Body of pancreas (tissue), 4 donors: ENCODE measurements at regions not wholly inside any gene's neighbourhood (a gene's known extent, or its start where the extent isn't known, plus 50 kb on each side); places are given as distances from the start of the nearest gene placed in this dataset.
A peak's percentile ranks its signal among the peaks of the same experiment; 100 is the strongest.

Source experiments
- ATAC-seq: fragments of 150-250 bp; one replicate; pipeline ENCODE4 v1.9.1; 2016
- DNase-seq, 4 donors: peaks; one replicate each; pipeline ENCODE4 v3.0.0-alpha.2; 2019
- H3K27ac ChIP-seq, 4 donors: fragments of 200-600 bp; sonication (generic); 1 replicate in 3 of 4; 2 replicates in 1 of 4; pipeline versions ENCODE4 v1.5.1 to v1.6.1; 2016 to 2019; ENCODE audit warnings: mild to moderate bottlenecking in 1 of 4, mixed read lengths in 1 of 4, moderate library complexity in 1 of 4
- H3K27me3 ChIP-seq, 2 donors: fragments of 200-600 bp; sonication (generic); one replicate each; pipeline ENCODE4 v1.6.0; 2016; ENCODE audit warnings: mild to moderate bottlenecking in 1 of 2
- H3K36me3 ChIP-seq, 2 donors: fragments of 200-600 bp; sonication (generic); replicated peaks in 1 of 2; 2 replicates each; pipeline ENCODE4 v1.5.1; 2016; ENCODE audit warnings: low read depth in 2 of 2; ENCODE audit not compliant: insufficient read depth in 1 of 2
- H3K4me1 ChIP-seq: fragments of 200-600 bp; sonication (generic); one replicate; pipeline ENCODE4 v1.6.0; 2016
- H3K4me3 ChIP-seq, 2 donors: fragments of 200-600 bp; sonication (generic); 1 replicate in 1 of 2; 2 replicates in 1 of 2; pipeline ENCODE4 v1.5.1; 2016 to 2019
- H3K9me3 ChIP-seq, 3 donors: fragments of 200-600 bp; sonication (generic); 1 replicate in 2 of 3; 2 replicates in 1 of 3; pipeline ENCODE4 v1.5.1; 2016
- POLR2A ChIP-seq, 3 donors: fragments of 450-650 bp; IDR thresholded peaks; one replicate each; pipeline ENCODE4 v1.6.1; 2016; ENCODE audit warnings: antibody characterized with exemption in 3 of 3, mild to moderate bottlenecking in 2 of 3
- WGBS, 2 donors: methylation state at CpG; one replicate each; pipeline ENCODE4 v1.1.5; 2017; 5-methylcytosine and 5-hydroxymethylcytosine counted together
- intact Hi-C: fragments of 100-400 bp; cut with DNase I; formaldehyde crosslinking; loops from one replicate; pipeline ENCODE4 v1.15.1; 2023
- TF ChIP-seq, protein P1 (sequence below), 7 experiments: fragments of 450-650 bp in 4 of 7; fragments of 200-600 bp in 3 of 7; sonication (generic) in 3 of 7; IDR thresholded peaks; one replicate each; pipeline ENCODE4 v1.5.1; 2016 to 2019; ENCODE audit warnings: antibody characterized with exemption in 7 of 7

DNA sequence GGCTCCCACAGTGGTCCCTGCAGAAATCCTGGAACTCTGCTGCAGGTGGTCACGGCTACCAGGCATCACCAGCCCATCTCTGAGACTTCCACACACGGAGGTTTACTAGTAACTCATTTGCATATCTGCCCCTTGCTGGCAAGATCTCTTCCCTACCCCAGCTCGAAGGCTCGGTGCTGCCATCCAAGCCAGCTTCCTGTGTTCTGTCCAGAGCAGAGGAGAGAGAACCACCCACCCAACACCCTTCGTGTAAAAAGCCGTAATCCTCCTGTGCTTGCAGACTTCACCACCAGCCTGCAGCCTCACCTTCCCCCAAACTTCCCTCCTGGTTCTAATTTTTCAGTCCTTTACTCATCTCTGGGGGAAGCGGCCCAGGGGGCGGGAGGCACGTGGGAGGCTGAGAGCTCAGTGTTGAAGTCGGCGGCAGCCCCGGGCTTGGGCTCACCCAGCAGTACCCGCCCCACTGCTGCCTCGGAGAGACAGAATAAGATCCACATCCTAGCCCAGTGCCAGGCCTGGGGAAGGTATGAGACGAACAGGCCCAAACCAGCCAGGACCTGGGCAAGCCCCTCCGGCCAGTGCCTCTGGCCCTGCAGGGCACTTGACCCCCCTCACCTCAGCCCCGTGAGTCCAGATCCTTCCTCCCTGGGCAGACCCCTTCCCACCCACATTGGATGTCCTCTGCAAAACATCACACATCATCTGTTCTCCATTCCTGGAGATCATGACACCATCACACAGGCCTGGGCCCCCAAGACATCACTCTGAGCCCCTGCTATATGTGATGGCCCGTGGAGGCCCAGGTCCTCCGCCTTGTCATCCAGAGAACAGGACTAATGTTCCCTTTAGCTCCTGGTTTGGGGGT is 145.8 kb upstream of the ID2 start:
- Histone ChIP-seq H3K9me3 (peaks cover 0 to 7% (median 0%) of the 10 kb centered on the region in 3 donors), H3K4me3 (no peak overlapping the region), H3K27ac (peak overlapping the region in 2 of 4 donors; percentile 66 to 68), H3K4me1 (peaks cover 35% of the 10 kb centered on the region), H3K36me3 (no peaks in the 10 kb centered on the region), H3K27me3 (no peaks in the 10 kb centered on the region)
- 68 to 75% methylated on average over 13 to 19 of the region's 19 CpGs for WGBS, 2 donors
- DNase-seq (peak in 1 of 4 donors; percentile 10), ATAC-seq (no peak)
- intact Hi-C loops, result no loop called here
- TF ChIP-seq, protein P1, sequence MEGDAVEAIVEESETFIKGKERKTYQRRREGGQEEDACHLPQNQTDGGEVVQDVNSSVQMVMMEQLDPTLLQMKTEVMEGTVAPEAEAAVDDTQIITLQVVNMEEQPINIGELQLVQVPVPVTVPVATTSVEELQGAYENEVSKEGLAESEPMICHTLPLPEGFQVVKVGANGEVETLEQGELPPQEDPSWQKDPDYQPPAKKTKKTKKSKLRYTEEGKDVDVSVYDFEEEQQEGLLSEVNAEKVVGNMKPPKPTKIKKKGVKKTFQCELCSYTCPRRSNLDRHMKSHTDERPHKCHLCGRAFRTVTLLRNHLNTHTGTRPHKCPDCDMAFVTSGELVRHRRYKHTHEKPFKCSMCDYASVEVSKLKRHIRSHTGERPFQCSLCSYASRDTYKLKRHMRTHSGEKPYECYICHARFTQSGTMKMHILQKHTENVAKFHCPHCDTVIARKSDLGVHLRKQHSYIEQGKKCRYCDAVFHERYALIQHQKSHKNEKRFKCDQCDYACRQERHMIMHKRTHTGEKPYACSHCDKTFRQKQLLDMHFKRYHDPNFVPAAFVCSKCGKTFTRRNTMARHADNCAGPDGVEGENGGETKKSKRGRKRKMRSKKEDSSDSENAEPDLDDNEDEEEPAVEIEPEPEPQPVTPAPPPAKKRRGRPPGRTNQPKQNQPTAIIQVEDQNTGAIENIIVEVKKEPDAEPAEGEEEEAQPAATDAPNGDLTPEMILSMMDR (IDR thresholded peaks at IDR 0.05), result no peak
- TF ChIP-seq POLR2A (IDR thresholded peaks at IDR 0.05), result no peak

DNA sequence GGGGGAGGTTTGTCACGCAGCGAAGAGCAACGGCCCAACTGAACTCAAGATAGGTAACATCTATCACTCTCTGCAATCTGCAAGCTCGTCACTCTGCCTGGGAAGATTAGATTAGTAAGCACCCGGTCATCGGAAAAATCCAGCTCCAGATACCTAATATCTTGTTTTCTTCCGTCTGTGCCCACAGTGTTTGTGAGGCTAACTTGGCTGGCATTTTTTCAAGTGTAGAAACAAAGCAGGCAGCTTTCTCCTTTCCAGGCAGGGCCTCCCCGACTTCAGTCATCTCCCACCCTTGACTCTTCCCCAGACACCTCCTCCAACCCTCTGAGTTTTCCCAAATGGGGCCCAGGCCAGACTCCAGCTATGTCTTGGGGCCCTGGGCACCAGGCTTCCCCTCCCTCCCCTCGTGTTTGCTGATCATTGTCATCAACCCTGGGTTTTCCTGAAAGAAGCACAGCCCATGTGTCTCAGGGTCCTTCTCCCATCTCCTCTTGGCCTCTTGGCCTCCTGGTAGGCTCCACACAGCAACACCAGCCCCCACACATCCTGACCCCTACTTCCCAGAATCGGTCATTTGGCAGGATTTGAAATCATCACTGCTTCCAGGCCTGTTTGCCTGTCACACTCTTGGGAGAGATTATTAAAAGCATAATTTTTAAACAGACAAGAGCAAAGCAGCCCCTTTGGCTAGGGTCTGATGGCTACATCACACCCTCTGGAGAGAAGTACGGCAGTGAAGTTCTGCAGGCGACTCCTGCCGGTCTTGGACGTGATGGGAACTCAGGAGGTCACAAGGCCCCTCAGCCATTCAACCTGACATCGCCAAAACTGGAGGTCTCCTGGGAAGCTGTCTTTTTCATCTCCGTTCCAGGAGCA is 144.9 kb upstream of the ID2 start:
- Histone ChIP-seq H3K4me1 (peaks cover 35% of the 10 kb centered on the region), H3K27me3 (no peaks in the 10 kb centered on the region), H3K9me3 (no peaks in the 10 kb centered on the region), H3K36me3 (no peaks in the 10 kb centered on the region), H3K4me3 (no peak overlapping the region), H3K27ac (no peak overlapping the region)
- DNase-seq (peak in 2 of 4 donors; percentile 1 to 9), ATAC-seq (no peak)
- intact Hi-C loops, result no loop called here
- WGBS, 2 donors, result 67 to 69% methylated on average over 16 of the region's 16 CpGs
- TF ChIP-seq POLR2A (IDR thresholded peaks at IDR 0.05), result no peak
- TF ChIP-seq, protein P1 (IDR thresholded peaks at IDR 0.05), result no peak

DNA sequence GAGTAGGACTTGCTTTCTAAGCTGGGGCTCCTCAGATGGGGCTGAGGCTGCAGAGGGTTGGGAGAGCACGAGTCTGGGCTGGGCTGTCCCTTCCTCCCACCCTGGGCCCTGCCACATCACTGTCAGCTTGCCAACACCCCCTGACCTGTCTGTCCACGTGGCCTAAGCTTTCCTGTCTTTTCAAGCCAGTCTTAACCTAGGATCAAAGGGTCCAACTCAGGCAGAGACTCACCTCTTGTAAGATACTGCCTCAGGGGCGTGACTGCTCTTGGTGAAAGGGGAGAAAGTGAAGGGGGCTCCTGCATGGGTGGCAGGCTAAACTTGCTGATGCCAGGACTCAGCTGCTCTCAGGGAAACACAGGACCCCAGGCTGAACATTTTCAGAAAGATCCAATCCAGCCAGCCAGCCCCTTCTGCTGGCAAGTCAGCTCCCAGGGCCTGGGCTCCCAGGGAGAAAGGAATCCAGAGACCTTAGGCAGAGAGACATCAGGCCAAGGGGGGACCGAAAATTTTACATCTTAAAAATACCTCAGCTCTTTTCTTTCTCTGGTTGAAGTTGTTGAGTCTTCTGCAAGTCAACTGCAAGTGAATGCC is 144.2 kb upstream of the ID2 start:
- no peak overlapping the region for H3K27ac ChIP-seq
- DNase-seq, result peak in 2 of 4 donors; percentile 3 to 10
- 89 to 90% methylated on average over 3 to 4 of the region's 4 CpGs for WGBS, 2 donors
- no peaks in the 10 kb centered on the region for H3K27me3 ChIP-seq
- H3K9me3 ChIP-seq, result no peaks in the 10 kb centered on the region
- H3K36me3 ChIP-seq, result no peaks in the 10 kb centered on the region
- no peak for ATAC-seq
- H3K4me1 ChIP-seq, result peaks cover 35% of the 10 kb centered on the region
- intact Hi-C loops, result no loop called here
- H3K4me3 ChIP-seq, result no peak overlapping the region
- TF ChIP-seq POLR2A (IDR thresholded peaks at IDR 0.05), result no peak
- TF ChIP-seq, protein P1 (IDR thresholded peaks at IDR 0.05), result no peak

DNA sequence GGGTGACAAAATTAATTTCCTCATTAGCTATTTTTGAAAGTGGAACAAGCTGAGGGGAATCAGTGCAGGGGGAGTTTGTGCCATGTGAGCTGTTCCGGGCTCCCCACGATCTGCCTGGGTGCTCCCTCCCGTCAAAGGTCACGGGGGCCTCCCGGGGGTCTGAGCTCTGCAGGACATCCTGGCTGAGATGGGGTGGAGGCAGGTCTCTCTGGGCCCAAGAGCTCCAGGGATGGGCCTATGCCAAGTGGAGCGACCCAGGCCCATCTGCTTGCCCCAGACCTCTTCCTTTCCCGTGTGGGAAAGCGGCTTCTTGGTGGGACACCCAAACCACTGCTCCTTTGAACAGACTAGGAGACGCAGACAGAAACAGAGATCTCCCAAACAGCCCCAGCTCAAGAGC is 143.3 kb upstream of the ID2 start:
- Histone ChIP-seq H3K27ac (no peak overlapping the region), H3K36me3 (no peaks in the 10 kb centered on the region), H3K4me1 (peaks cover 35% of the 10 kb centered on the region), H3K27me3 (no peaks in the 10 kb centered on the region), H3K9me3 (no peaks in the 10 kb centered on the region), H3K4me3 (no peak overlapping the region)
- TF ChIP-seq POLR2A (IDR thresholded peaks at IDR 0.05), result no peak
- TF ChIP-seq, protein P1 (IDR thresholded peaks at IDR 0.05), result no peak
- DNase-seq, result peak in 1 of 4 donors; percentile 12
- WGBS, 2 donors, result 75 to 86% methylated on average over 9 of the region's 9 CpGs
- intact Hi-C loops, result no loop called here
- no peak for ATAC-seq
